IMR-90 (cell line): ENCODE measurements at regions not wholly inside any gene's neighbourhood (a gene's known extent, or its start where the extent isn't known, plus 50 kb on each side); places are given as distances from the start of the nearest gene placed in this dataset.

Experiments
- ATAC-seq: fragments of 200-7000 bp; cut with Tn5 transposase; 2 replicates; pipeline ENCODE4 v1.9.1; 2020; ENCODE audit warnings: low read depth, mild to moderate bottlenecking, moderate library complexity
- BruUV-seq: library from RNA; stranded (reverse); fragments of 400-500 nt; replicated peaks from 2 replicates; lab custom pipeline; 2021; lab: Mats Ljungman, UMichigan
- CTCF ChIA-PET: fragments of 300-600 bp; formaldehyde crosslinking; extraction: SDS; loops from one replicate; lab custom pipeline; 2021; ENCODE audit warnings: antibody characterized with exemption; lab: Yijun Ruan, JAX
- POLR2A ChIA-PET: fragments of 300-600 bp; sonication (Branson Sonifier 250); formaldehyde crosslinking; loops from one replicate; lab custom pipeline; 2022; ENCODE audit warnings: antibody characterized with exemption; ENCODE audit not compliant: unreplicated experiment; lab: Charles Lee
- DNase-seq: peaks from one replicate; pipeline ENCODE4 v3.0.0; 2013
- H2AFZ ChIP-seq: replicated peaks from 2 replicates; pipeline ENCODE3; 2013; ENCODE audit warnings: low read length, mild to moderate bottlenecking; ENCODE audit not compliant: poor library complexity
- H2AK5ac ChIP-seq: 2 replicates; pipeline ENCODE4 v1.6.1; 2013; ENCODE audit warnings: low read depth, low read length, inconsistent platforms
- H2AK9ac ChIP-seq: replicated peaks from 2 replicates; pipeline ENCODE3; 2013; ENCODE audit warnings: mild to moderate bottlenecking, low read depth, low read length, moderate library complexity; ENCODE audit not compliant: poor library complexity
- H2BK120ac ChIP-seq: 2 replicates; pipeline ENCODE4 v1.6.1; 2013; ENCODE audit warnings: low read depth, low read length, inconsistent platforms
- H2BK15ac ChIP-seq: 3 replicates; pipeline ENCODE4 v1.6.1; 2013; ENCODE audit warnings: low read depth, low read length, inconsistent platforms
- H2BK20ac ChIP-seq: 2 replicates; pipeline ENCODE4 v1.6.1; 2013; ENCODE audit warnings: low read depth, mild to moderate bottlenecking, inconsistent platforms, low read length, moderate library complexity
- H2BK5ac ChIP-seq: 2 replicates; pipeline ENCODE4 v1.6.1; 2013; ENCODE audit warnings: mild to moderate bottlenecking, low read depth, low read length, inconsistent platforms; ENCODE audit not compliant: poor library complexity, severe bottlenecking
- H3K14ac ChIP-seq: replicated peaks from 2 replicates; pipeline ENCODE4 v1.6.1; 2013; ENCODE audit warnings: low read depth, low read length, inconsistent platforms
- H3K18ac ChIP-seq: 2 replicates; pipeline ENCODE4 v1.6.1; 2013; ENCODE audit warnings: low read depth, low read length, control low read depth
- H3K23ac ChIP-seq: 2 replicates; pipeline ENCODE4 v1.6.1; 2013; ENCODE audit warnings: low read depth, low read length, inconsistent platforms
- H3K27ac ChIP-seq: 2 replicates; pipeline ENCODE4 v1.5.1; 2013; ENCODE audit warnings: mild to moderate bottlenecking, control low read depth, low read length; ENCODE audit not compliant: insufficient read depth
- H3K27me3 ChIP-seq: 2 replicates; pipeline ENCODE4 v1.6.1; 2013; ENCODE audit warnings: low read length; ENCODE audit not compliant: control insufficient read depth, insufficient read depth
- H3K36me3 ChIP-seq: 2 replicates; pipeline ENCODE4 v1.6.1; 2013; ENCODE audit warnings: low read length, mixed read lengths; ENCODE audit not compliant: control insufficient read depth, insufficient read depth
- H3K4ac ChIP-seq: 2 replicates; pipeline ENCODE4 v1.6.1; 2013; ENCODE audit warnings: low read depth, low read length, inconsistent platforms
- H3K4me1 ChIP-seq: 2 replicates; pipeline ENCODE4 v1.6.1; 2013; ENCODE audit warnings: low read length, mixed read lengths; ENCODE audit not compliant: control insufficient read depth, insufficient read depth
- H3K4me2 ChIP-seq: 2 replicates; pipeline ENCODE4 v1.6.1; 2013; ENCODE audit warnings: low read depth, mild to moderate bottlenecking, control low read depth, low read length, moderate library complexity
- H3K4me3 ChIP-seq: 2 replicates; pipeline ENCODE4 v1.5.1; 2013; ENCODE audit warnings: low read depth, mild to moderate bottlenecking, control low read depth, low read length, moderate library complexity; ENCODE audit not compliant: insufficient read depth
- H3K56ac ChIP-seq: 2 replicates; pipeline ENCODE4 v1.6.1; 2013; ENCODE audit warnings: low read length, inconsistent platforms; ENCODE audit not compliant: insufficient read depth; ENCODE audit errors: extremely low read depth
- H3K79me1 ChIP-seq, 2 experiments: 2 replicates each; pipeline ENCODE4 v1.6.1; 2013; ENCODE audit warnings: low read length in 2 of 2, inconsistent platforms in 1 of 2, low read depth in 1 of 2
- H3K9ac ChIP-seq: 2 replicates; pipeline ENCODE4 v1.6.1; 2013; ENCODE audit warnings: low read depth, low read length, control low read depth
- H3K9me1 ChIP-seq: 2 replicates; pipeline ENCODE4 v1.6.1; 2013; ENCODE audit warnings: low read length, inconsistent platforms; ENCODE audit not compliant: insufficient read depth
- H3K9me3 ChIP-seq: 2 replicates; pipeline ENCODE4 v1.6.1; 2013; ENCODE audit warnings: low read length; ENCODE audit not compliant: control insufficient read depth, insufficient read depth
- H4K20me1 ChIP-seq: 2 replicates; pipeline ENCODE4 v1.6.1; 2013; ENCODE audit warnings: low read length, inconsistent platforms; ENCODE audit not compliant: insufficient read depth
- H4K5ac ChIP-seq: 2 replicates; pipeline ENCODE4 v1.6.1; 2013; ENCODE audit warnings: mild to moderate bottlenecking, low read depth, low read length, control low read depth
- H4K8ac ChIP-seq, 2 experiments: 2 replicates each; pipeline ENCODE4 v1.6.1; 2013; ENCODE audit warnings: low read depth in 2 of 2, low read length in 2 of 2, control low read depth in 1 of 2, inconsistent platforms in 1 of 2
- H4K91ac ChIP-seq: 2 replicates; pipeline ENCODE4 v1.6.1; 2013; ENCODE audit warnings: low read depth, low read length, inconsistent platforms; ENCODE audit not compliant: insufficient read depth
- BHLHE40 ChIP-seq: fragments of 150-350 bp; IDR thresholded peaks from 2 replicates; pipeline ENCODE4 v1.6.1; 2016; ENCODE audit warnings: mild to moderate bottlenecking, low read depth, low read length
- CEBPB ChIP-seq: IDR thresholded peaks from 2 replicates; pipeline ENCODE4 v1.6.1; 2012; ENCODE audit warnings: low read depth, low read length, improper control_type of control experiment
- CHD1 ChIP-seq: IDR thresholded peaks from 2 replicates; pipeline ENCODE4 v1.6.1; 2012; ENCODE audit warnings: low read depth, low read length, improper control_type of control experiment
- FOS ChIP-seq: fragments of 150-350 bp; IDR thresholded peaks from 2 replicates; pipeline ENCODE4 v1.6.1; 2016; ENCODE audit warnings: low read depth, low read length
- MAFK ChIP-seq: IDR thresholded peaks from 2 replicates; pipeline ENCODE4 v1.6.1; 2012; ENCODE audit warnings: low read depth, low read length, improper control_type of control experiment
- MXI1 ChIP-seq: IDR thresholded peaks from 2 replicates; pipeline ENCODE4 v1.6.1; 2012; ENCODE audit warnings: low read depth, mild to moderate bottlenecking, low read length, moderate library complexity, borderline replicate concordance
- NFE2L2 ChIP-seq: fragments of 150-350 bp; IDR thresholded peaks from 2 replicates; pipeline ENCODE4 v1.6.1; 2016; ENCODE audit warnings: low read depth, mild to moderate bottlenecking, low read length
- POLR2A ChIP-seq: IDR thresholded peaks from 2 replicates; pipeline ENCODE4 v1.6.1; 2012; ENCODE audit warnings: mild to moderate bottlenecking, low read depth, low read length
- RAD21 ChIP-seq: IDR thresholded peaks from 2 replicates; pipeline ENCODE4 v1.6.1; 2012; ENCODE audit warnings: low read length, improper control_type of control experiment
- RCOR1 ChIP-seq: IDR thresholded peaks from 2 replicates; pipeline ENCODE4 v1.6.1; 2012; ENCODE audit warnings: mild to moderate bottlenecking, low read length, improper control_type of control experiment; ENCODE audit not compliant: insufficient replicate concordance
- RFX5 ChIP-seq: IDR thresholded peaks from 2 replicates; pipeline ENCODE4 v1.8.0; 2012; ENCODE audit warnings: low read depth, mild to moderate bottlenecking, low read length, moderate library complexity
- SMC3 ChIP-seq: fragments of 150-350 bp; IDR thresholded peaks from 2 replicates; pipeline ENCODE4 v1.6.1; 2016; ENCODE audit warnings: low read depth, mild to moderate bottlenecking, antibody characterized with exemption, low read length, moderate library complexity
- WGBS, 2 experiments: methylation state at CpG; one replicate each; pipeline versions ENCODE4 v1.1.5 to v1.1.7; 2013; ENCODE audit warnings: missing lambda C conversion rate in 2 of 2; ENCODE audit not compliant: insufficient read length in 1 of 2; ENCODE audit errors: extremely low coverage in 2 of 2; 5-methylcytosine and 5-hydroxymethylcytosine counted together
- dilution Hi-C: fragments of 300-500 bp; cut with HindIII; formaldehyde crosslinking; loops from one replicate; pipeline ENCODE4 v1.14.3; 2018; ENCODE audit warnings: low sequenced_read_pairs; ENCODE audit not compliant: unreplicated experiment
- in situ Hi-C: fragments of 300-500 bp; cut with MboI; formaldehyde crosslinking; loops from 3 replicates; pipeline ENCODE4 v1.14.3; 2019; ENCODE audit warnings: low sequenced_read_pairs, inconsistent platforms, mixed read lengths
- intact Hi-C: fragments of 100-400 bp; cut with micrococcal nuclease; formaldehyde crosslinking; loops from 2 replicates; pipeline ENCODE4 v1.10.0; 2022
- TF ChIP-seq, protein P1 (sequence below): conservative IDR thresholded peaks from 2 replicates; pipeline ENCODE4 v1.5.1; 2012; ENCODE audit warnings: mild to moderate bottlenecking, low read depth, low read length, improper control_type of control experiment
- TF ChIP-seq, protein P2 (sequence below): fragments of 150-350 bp; IDR thresholded peaks from 2 replicates; pipeline ENCODE4 v1.6.1; 2016; ENCODE audit warnings: low read depth, mild to moderate bottlenecking, low read length, moderate library complexity, borderline replicate concordance
- TF ChIP-seq, protein P3 (sequence below): fragments of 150-350 bp; IDR thresholded peaks from 2 replicates; pipeline ENCODE4 v1.6.1; 2017; ENCODE audit warnings: mild to moderate bottlenecking, antibody characterized with exemption, low read length, low read depth

DNA sequence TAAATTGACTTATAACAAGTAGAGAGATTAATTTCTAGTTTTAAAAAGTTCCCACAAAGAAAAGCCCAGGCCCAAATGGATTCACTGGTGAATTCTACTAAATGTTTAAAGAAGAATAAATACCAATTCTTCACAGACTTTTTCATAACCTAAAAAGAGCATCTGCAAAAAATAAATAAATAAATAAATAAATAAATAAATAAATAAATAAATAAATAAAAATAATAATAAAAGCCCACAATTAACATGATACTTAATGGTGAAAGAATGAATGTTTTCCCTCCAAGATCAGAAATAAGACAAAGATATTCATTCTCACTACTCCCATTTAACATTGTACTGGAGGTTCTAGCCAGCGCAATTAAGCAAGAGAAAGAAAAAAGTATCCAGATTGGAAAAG, 97.6 kb upstream of the KAZN start:
- ChIA-PET CTCF (no interaction called here), POLR2A (no interaction called here)
- ATAC-seq (no peak), DNase-seq (no peak)
- H3K4me1 ChIP-seq: peaks cover 9% of the 10 kb centered on the region; the same call in 1 of the 2 replicates
- H3K14ac ChIP-seq: no peak overlapping the region
- no peaks in the 10 kb centered on the region for H3K36me3 ChIP-seq
- H2BK15ac ChIP-seq: no peak overlapping the region
- H2BK120ac ChIP-seq: no peak overlapping the region
- in situ Hi-C loops: no loop called here
- intact Hi-C loops: no loop called here
- H3K23ac ChIP-seq: no peak overlapping the region
- peaks cover 1% of the 10 kb centered on the region for H3K27me3 ChIP-seq
- H4K8ac ChIP-seq: no peak overlapping the region
- H2BK5ac ChIP-seq: no peak overlapping the region
- H3K9ac ChIP-seq: no peak overlapping the region
- H3K4me2 ChIP-seq: no peak overlapping the region
- no peak for TF ChIP-seq POLR2A
- no peak for TF ChIP-seq SMC3
- TF ChIP-seq CHD1: no peak
- TF ChIP-seq FOS: no peak
- no peak for TF ChIP-seq RFX5
- no peak for TF ChIP-seq RCOR1
- no peak for TF ChIP-seq RAD21
- no peak for TF ChIP-seq MAFK
- TF ChIP-seq, protein P1, sequence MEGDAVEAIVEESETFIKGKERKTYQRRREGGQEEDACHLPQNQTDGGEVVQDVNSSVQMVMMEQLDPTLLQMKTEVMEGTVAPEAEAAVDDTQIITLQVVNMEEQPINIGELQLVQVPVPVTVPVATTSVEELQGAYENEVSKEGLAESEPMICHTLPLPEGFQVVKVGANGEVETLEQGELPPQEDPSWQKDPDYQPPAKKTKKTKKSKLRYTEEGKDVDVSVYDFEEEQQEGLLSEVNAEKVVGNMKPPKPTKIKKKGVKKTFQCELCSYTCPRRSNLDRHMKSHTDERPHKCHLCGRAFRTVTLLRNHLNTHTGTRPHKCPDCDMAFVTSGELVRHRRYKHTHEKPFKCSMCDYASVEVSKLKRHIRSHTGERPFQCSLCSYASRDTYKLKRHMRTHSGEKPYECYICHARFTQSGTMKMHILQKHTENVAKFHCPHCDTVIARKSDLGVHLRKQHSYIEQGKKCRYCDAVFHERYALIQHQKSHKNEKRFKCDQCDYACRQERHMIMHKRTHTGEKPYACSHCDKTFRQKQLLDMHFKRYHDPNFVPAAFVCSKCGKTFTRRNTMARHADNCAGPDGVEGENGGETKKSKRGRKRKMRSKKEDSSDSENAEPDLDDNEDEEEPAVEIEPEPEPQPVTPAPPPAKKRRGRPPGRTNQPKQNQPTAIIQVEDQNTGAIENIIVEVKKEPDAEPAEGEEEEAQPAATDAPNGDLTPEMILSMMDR: no peak
- TF ChIP-seq CEBPB: no peak
- TF ChIP-seq, protein P2, sequence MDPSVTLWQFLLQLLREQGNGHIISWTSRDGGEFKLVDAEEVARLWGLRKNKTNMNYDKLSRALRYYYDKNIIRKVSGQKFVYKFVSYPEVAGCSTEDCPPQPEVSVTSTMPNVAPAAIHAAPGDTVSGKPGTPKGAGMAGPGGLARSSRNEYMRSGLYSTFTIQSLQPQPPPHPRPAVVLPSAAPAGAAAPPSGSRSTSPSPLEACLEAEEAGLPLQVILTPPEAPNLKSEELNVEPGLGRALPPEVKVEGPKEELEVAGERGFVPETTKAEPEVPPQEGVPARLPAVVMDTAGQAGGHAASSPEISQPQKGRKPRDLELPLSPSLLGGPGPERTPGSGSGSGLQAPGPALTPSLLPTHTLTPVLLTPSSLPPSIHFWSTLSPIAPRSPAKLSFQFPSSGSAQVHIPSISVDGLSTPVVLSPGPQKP: no peak
- no peak for TF ChIP-seq MXI1
- no peak for TF ChIP-seq NFE2L2
- TF ChIP-seq, protein P3, sequence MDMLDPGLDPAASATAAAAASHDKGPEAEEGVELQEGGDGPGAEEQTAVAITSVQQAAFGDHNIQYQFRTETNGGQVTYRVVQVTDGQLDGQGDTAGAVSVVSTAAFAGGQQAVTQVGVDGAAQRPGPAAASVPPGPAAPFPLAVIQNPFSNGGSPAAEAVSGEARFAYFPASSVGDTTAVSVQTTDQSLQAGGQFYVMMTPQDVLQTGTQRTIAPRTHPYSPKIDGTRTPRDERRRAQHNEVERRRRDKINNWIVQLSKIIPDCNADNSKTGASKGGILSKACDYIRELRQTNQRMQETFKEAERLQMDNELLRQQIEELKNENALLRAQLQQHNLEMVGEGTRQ: no peak
- TF ChIP-seq BHLHE40: no peak
- H2AK9ac ChIP-seq: no peak overlapping the region
- H3K79me1 ChIP-seq: no peaks in the 10 kb centered on the region
- no peak overlapping the region for H4K5ac ChIP-seq
- dilution Hi-C loops: no loop called here
- H3K56ac ChIP-seq: no peak overlapping the region
- no peak overlapping the region for H2BK20ac ChIP-seq
- H3K4me3 ChIP-seq: no peak overlapping the region
- no peak overlapping the region for H3K4ac ChIP-seq
- H3K9me3 ChIP-seq: no peaks in the 10 kb centered on the region
- no peak overlapping the region for H2AFZ ChIP-seq
- H3K27ac ChIP-seq: no peak overlapping the region
- H3K18ac ChIP-seq: no peak overlapping the region
- H4K20me1 ChIP-seq: no peaks in the 10 kb centered on the region
- H4K91ac ChIP-seq: no peak overlapping the region
- no CpG with 5 or more reads among the region's 1 CpG for WGBS, 2 experiments
- BruUV-seq: no TSS peak
- H2AK5ac ChIP-seq: no peak overlapping the region
- H3K9me1 ChIP-seq: no peaks in the 10 kb centered on the region
